GM13977 (cell line): ENCODE measurements at regions not wholly inside any gene's neighbourhood (a gene's known extent, or its start where the extent isn't known, plus 50 kb on each side); places are given as distances from the start of the nearest gene placed in this dataset.

Experiments used
- DNase-seq: peaks from one replicate; pipeline ENCODE4 v3.0.0; 2012; ENCODE audit warnings: low spot score
- in situ Hi-C: fragments of 300-500 bp; cut with MboI; formaldehyde crosslinking; loops from one replicate; pipeline ENCODE4 v1.12.0; 2022; ENCODE audit warnings: low sequenced_read_pairs, low pct_unique_long_range_greater_than_20kb, mixed read lengths, inconsistent platforms; ENCODE audit not compliant: unreplicated experiment
- TF ChIP-seq, protein P1 (sequence below): IDR thresholded peaks from 2 replicates; pipeline ENCODE4 v1.5.1; 2012; ENCODE audit warnings: mild to moderate bottlenecking, control low read depth; ENCODE audit not compliant: insufficient read depth; ENCODE audit errors: extremely low read depth, missing control alignments

DNA sequence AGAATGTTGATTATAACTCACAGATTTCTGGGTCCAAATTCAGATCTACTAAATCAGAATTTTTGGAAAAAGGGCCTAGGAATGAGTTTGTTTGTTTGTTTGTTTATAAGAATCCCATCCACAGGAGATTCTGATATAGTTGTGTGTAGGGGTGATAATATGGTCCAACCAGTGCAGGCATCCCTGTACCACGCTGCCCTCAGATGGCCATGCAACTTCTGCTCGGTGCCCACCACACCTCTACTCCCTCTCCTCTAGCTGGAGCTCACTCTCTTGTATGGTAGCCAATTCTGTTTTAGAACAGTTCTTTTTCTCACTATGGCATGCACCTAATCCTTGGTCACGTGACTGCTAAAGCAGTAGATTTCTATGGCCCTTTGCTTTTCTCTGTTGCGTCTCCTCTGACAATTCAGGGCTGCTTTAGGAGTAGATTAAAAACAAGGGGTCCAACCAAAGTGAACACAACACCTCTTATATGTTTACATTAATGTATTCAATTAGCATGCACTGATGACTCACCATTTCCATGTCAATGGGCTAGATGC lies 103.3 kb upstream of the KCNA4 start:
- in situ Hi-C loops = no loop called here
- TF ChIP-seq, protein P1, sequence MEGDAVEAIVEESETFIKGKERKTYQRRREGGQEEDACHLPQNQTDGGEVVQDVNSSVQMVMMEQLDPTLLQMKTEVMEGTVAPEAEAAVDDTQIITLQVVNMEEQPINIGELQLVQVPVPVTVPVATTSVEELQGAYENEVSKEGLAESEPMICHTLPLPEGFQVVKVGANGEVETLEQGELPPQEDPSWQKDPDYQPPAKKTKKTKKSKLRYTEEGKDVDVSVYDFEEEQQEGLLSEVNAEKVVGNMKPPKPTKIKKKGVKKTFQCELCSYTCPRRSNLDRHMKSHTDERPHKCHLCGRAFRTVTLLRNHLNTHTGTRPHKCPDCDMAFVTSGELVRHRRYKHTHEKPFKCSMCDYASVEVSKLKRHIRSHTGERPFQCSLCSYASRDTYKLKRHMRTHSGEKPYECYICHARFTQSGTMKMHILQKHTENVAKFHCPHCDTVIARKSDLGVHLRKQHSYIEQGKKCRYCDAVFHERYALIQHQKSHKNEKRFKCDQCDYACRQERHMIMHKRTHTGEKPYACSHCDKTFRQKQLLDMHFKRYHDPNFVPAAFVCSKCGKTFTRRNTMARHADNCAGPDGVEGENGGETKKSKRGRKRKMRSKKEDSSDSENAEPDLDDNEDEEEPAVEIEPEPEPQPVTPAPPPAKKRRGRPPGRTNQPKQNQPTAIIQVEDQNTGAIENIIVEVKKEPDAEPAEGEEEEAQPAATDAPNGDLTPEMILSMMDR = no peak
- no peak for DNase-seq

DNA sequence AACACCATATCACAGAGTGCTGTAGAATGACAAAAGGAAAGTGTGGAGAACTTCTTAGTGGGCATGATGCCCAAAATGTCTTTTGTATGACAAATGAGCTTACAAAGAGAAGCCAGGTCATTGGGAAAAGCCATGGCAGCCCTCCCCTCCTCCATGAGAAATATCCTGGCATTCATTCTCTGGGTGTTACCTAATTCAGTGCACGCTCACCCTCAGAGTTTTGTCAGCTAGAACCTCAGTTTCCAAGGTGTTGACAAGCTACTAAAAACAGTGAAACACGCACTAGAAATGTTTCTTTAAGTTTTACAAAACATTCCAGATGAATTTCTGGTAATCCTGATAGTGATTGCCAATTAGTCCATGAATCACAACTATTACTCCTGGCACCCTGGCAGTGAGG lies 105.4 kb upstream of the FSHB start:
- TF ChIP-seq, protein P1 = no peak
- in situ Hi-C loops = no loop called here
- no peak for DNase-seq

DNA sequence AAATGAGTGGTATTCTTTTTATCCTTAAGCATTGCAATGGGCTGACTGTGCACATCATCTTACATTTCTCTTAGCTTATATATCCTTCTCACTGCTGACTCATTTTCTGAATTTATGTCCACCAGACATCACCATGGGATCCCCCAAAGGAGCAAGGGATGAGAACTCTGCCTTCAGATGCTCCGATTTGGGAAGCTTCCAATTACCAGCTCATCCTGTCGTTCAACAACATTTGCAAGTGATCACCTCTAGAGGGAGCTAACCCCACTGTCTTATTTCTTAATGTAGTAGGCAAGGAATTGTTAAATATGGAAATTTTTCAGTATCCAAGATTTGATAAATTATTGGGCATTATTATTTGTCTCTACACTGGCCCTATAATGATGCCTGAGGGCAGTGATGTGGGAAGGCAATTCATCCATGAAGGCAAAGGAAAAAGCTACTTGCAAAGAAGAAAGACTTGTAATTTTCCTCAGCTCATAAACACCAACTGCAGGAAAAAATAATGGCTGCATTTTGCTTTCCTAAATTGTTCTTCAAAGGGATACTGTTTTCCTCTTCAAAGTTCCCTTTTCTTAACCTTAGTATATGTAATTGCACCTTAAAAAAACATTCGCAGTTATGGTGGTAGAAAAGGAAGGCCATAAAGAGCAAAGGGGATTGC lies 102.4 kb upstream of the FSHB start:
- peak; percentile 9 for DNase-seq
- TF ChIP-seq, protein P1 = peak; percentile 70
- in situ Hi-C loops = no loop called here

DNA sequence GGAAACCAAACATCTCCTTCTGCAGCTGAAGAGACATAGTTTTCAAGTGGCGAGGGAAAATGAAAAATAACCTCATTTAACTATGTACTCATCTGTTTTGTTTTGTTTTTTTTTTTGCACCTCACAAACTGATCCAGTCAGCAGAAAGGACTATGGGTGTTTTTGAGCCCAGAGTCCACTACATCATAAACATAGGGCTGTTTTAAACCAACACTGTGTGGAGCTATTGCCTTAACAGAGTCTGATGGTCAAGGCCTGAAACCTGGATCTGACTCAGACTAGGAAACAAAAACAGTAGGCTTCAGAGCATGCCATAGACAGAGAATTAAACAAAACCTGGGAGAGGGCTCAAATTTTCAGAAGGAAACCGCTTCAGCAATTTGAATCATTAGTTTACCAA lies 99.3 kb upstream of the FSHB start:
- in situ Hi-C loops = no loop called here
- TF ChIP-seq, protein P1 = peak; percentile 33
- peak; percentile 7 for DNase-seq

DNA sequence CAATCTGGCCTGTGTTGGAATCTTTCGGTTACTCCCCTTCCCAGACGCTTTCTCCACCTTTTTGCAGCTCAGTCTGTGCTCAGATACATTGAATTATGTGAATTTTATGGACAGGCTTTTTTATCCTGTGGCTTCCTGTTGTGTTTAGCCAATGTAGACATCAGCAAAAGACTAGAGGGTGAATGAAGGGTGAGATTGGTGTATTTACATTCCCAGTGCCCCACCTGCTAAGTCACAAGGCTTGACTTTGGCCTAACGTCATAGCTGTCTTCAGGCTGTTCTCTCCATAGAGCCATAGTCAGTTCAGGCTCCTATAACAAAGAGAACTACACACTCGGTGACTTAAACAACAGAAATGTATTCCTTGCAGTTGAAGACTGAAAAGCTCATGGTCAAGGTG lies 97.5 kb upstream of the FSHB start:
- DNase-seq = no peak
- in situ Hi-C loops = no loop called here
- TF ChIP-seq, protein P1 = no peak

DNA sequence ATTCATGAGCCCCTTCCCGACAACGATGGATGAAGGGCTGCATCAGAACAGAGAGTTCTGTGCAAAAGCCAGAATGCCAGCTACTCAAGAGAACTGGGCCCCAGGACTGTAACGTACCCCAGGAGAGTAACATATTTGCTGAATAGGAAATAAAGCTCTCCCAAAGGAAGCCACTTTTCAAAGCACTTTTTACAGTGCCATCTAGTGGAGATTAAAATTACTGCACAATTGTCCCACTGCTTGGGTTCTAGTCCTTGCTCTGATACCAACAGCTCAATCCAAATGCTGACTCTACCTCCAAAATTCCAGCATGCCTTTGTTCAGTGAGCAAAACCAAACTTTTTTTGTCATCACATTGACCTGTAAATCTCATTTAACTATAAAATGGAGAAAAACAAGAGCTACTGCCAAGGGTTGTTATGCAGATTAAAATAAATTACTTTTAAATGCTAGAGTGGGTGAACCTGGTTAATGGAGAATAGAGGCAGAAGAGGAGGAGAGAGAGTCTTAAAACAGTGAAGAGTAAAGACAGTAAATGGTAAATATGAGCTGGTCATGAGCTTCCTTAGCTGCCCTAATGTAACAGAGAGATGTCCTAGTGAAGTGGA lies 87.6 kb upstream of the FSHB start:
- TF ChIP-seq, protein P1 = peak; percentile 73
- in situ Hi-C loops = no loop called here
- peak; percentile 17 for DNase-seq
